HCEC 1CT (cell line): ENCODE measurements at regions not wholly inside any gene's neighbourhood (a gene's known extent, or its start where the extent isn't known, plus 50 kb on each side); places are given as distances from the start of the nearest gene placed in this dataset.

Experiments
- DNase-seq: peaks from one replicate; pipeline ENCODE4 v3.0.0-alpha.2; 2017

GRCh38 chr1:5456090-5456811 is 536.0 kb downstream of the NPHP4 start:
- no peak for DNase-seq

- no peak for DNase-seq
Observed at GRCh38 chr1:5455651-5456050, 536.6 kb downstream of the NPHP4 start.

GRCh38 chr1:5455056-5455455 is 537.2 kb downstream of the NPHP4 start:
- DNase-seq = no peak

- no peak for DNase-seq
Observed at GRCh38 chr1:5453347-5453746, 538.9 kb downstream of the NPHP4 start.

GRCh38 chr1:5451671-5452070 is 540.6 kb downstream of the NPHP4 start:
- no peak for DNase-seq

- no peak for DNase-seq
Observed at GRCh38 chr1:5448486-5448885, 543.7 kb downstream of the NPHP4 start.

- no peak for DNase-seq
Observed at GRCh38 chr1:5447503-5447960, 544.7 kb downstream of the NPHP4 start.

- no peak for DNase-seq
Observed at GRCh38 chr1:5444396-5444795, 547.8 kb downstream of the NPHP4 start.

- DNase-seq = no peak
Observed at GRCh38 chr1:5436808-5437207, 555.4 kb downstream of the NPHP4 start.

GRCh38 chr1:5435414-5435813 is 556.8 kb downstream of the NPHP4 start:
- no peak for DNase-seq

- no peak for DNase-seq
Observed at GRCh38 chr1:5432436-5432835, 559.8 kb downstream of the NPHP4 start.

GRCh38 chr1:5430911-5431697 is 561.1 kb downstream of the NPHP4 start:
- DNase-seq = no peak

GRCh38 chr1:5430136-5430535 is 562.1 kb downstream of the NPHP4 start:
- no peak for DNase-seq

- no peak for DNase-seq
Observed at GRCh38 chr1:5428351-5428750, 563.9 kb downstream of the NPHP4 start.

- DNase-seq = no peak
Observed at GRCh38 chr1:5427026-5427613, 565.1 kb downstream of the NPHP4 start.

- DNase-seq = no peak
Observed at GRCh38 chr1:5424802-5425703, 567.2 kb downstream of the NPHP4 start.

- no peak for DNase-seq
Observed at GRCh38 chr1:5423109-5423508, 569.1 kb downstream of the NPHP4 start.

- no peak for DNase-seq
Observed at GRCh38 chr1:5419501-5419900, 572.7 kb downstream of the NPHP4 start.

- DNase-seq = no peak
Observed at GRCh38 chr1:5416518-5416917, 575.7 kb downstream of the NPHP4 start.

GRCh38 chr1:5415606-5416005 is 576.6 kb downstream of the NPHP4 start:
- no peak for DNase-seq

- no peak for DNase-seq
Observed at GRCh38 chr1:5410652-5411051, 581.6 kb downstream of the NPHP4 start.

- DNase-seq = no peak
Observed at GRCh38 chr1:5408401-5408800, 583.8 kb downstream of the NPHP4 start.

- no peak for DNase-seq
Observed at GRCh38 chr1:5405263-5405662, 587.0 kb downstream of the NPHP4 start.
